AG09319 (cell line): ENCODE measurements at regions not wholly inside any gene's neighbourhood (a gene's known extent, or its start where the extent isn't known, plus 50 kb on each side); places are given as distances from the start of the nearest gene placed in this dataset.

Experiments
- DNase-seq: peaks from one replicate; pipeline ENCODE4 v3.0.0-alpha.2; 2010; ENCODE audit warnings: low read depth; ENCODE audit errors: extremely low read depth
- TF ChIP-seq, protein P1 (sequence below): IDR thresholded peaks from 2 replicates; pipeline ENCODE4 v1.5.1; 2011; ENCODE audit warnings: low read depth, mild to moderate bottlenecking, inconsistent platforms, low read length, moderate library complexity

DNA sequence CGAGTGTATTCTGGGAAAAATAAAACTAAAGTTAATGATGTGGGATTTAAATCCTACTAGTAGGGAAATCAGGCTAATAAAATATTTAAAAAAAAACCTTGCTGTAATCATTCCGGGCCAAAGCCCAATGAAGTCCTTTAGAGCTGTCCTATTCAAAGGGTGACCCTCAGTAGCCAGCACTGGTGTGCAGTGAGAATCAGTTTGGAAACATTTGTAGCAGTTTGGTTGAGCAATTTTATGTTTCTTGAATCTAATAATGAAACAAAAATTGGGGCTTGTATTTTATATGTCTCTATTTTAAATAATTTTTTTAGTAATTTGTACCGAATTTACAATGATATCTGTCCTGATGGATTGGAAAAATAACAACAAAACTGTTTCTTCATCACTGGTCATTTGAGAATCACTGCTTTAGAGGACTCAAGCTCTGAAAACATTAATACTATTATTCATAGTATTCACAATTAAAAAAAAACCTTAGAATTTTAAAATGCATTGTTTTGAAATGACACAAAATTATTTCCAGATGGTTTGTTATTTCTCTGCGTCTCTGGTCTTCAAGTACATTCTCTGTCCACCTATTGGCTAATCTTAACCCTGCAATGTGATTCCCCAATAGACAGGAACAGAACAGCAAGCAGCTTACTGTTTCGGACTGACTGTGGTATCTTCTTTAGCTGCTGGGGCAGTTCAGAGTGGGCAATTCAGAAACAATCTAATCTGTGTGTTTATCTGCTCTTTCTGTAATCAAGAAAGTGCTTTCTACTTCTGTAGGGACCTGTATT lies 71.2 kb downstream of the OTOL1 start:
- TF ChIP-seq, protein P1, sequence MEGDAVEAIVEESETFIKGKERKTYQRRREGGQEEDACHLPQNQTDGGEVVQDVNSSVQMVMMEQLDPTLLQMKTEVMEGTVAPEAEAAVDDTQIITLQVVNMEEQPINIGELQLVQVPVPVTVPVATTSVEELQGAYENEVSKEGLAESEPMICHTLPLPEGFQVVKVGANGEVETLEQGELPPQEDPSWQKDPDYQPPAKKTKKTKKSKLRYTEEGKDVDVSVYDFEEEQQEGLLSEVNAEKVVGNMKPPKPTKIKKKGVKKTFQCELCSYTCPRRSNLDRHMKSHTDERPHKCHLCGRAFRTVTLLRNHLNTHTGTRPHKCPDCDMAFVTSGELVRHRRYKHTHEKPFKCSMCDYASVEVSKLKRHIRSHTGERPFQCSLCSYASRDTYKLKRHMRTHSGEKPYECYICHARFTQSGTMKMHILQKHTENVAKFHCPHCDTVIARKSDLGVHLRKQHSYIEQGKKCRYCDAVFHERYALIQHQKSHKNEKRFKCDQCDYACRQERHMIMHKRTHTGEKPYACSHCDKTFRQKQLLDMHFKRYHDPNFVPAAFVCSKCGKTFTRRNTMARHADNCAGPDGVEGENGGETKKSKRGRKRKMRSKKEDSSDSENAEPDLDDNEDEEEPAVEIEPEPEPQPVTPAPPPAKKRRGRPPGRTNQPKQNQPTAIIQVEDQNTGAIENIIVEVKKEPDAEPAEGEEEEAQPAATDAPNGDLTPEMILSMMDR, result no peak; the same call in none of the 2 replicates
- peak; percentile 65 for DNase-seq

DNA sequence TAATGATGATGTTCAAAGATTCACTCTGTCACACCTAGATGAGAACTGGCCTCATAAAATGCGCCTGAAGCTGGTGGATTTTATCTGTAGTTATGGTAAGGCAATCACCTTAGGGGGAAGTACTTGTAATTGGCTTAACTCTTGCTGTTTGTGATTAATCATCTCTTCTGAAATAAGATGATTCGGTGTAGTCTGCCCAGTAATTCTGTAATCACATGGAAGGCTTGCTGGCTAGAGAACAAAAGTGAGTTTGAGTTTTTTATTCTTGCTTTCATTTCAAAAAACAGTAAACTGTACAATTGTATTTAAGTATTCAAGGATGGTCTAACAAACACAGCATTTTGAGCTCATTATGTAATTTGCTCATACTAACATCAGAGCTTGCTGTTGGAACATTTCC lies 72.1 kb downstream of the OTOL1 start:
- TF ChIP-seq, protein P1, result no peak
- DNase-seq, result no peak

DNA sequence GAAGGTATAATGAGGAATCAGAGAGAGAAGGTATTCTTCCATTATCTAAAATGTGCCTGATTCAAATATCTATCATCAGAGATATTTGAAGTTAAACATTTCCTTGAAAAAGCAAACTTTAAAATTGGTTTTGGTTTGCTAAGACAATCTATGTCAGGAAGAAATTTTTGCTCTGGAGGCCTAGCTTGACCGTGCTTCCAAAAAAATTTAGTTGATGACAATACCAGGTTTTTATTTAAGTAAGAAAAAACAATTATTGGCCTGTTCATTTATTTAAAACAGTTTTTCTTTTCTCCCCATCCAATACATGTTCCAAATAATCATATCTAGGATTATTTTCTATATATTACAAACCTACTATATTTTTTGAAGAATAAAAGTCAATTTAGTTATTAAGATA lies 75.3 kb downstream of the OTOL1 start:
- TF ChIP-seq, protein P1, result no peak
- DNase-seq, result no peak

DNA sequence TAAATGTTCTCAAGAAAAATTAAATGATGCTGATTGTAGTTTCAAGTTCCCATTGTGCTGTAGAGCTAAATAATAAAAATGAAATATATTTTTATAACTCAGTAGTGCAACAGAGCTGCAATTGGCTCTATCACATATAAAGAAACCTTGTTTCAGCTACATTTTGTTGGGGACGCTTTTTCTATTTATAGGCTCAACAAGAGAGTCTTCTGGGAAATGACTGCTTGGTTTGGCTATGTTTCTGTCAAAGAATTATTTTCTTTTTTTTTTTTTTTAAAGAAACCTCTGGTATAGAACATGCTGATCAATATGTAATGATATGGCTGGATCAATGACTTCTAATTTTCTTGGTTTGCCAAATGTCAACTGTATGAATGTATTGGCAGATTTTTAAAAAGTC lies 76.5 kb downstream of the OTOL1 start:
- no peak for DNase-seq

DNA sequence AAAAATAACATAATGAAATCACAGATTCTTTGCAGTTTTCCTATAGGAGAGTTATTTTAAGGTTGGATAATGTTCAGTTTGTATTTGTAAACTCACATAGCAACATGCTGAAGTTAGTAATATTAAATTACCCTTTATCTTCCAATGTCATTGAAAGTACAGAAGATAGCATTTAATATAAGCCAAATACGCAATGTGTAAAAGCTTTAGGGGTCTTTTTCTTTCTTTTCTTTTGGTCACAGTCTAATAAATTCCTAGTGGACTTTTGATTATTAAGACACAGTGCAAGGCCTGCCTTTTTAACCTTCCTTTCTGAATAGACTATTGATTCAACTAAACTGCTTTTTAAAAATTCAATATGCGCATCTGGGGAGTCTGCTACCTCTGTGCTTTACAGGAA lies 79.3 kb downstream of the OTOL1 start:
- TF ChIP-seq, protein P1, result no peak

More for the DNA sequence above, 76.5 kb downstream of the OTOL1 start:
- TF ChIP-seq, protein P1, result no peak

DNA sequence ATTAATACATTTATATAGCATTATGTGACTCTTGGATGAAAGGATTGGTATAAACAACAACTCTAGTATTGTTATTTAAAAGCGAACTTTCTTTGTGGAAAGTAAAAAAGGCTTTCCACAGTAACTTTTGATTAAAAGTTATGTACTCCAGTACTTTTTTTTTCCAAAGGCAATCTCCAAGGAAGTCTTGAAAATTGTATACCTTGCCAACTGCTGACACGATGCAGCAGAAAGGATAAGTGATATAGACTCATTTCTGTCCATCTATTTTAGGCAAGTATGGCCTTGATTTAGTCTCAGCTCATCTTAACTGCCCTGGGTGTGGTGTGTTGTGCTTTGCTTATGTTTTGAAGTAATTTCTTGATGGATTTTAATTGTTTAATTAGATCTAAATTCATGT lies 79.7 kb downstream of the OTOL1 start:
- DNase-seq, result no peak
- TF ChIP-seq, protein P1, result no peak

More for the DNA sequence above, 79.3 kb downstream of the OTOL1 start:
- DNase-seq, result no peak

DNA sequence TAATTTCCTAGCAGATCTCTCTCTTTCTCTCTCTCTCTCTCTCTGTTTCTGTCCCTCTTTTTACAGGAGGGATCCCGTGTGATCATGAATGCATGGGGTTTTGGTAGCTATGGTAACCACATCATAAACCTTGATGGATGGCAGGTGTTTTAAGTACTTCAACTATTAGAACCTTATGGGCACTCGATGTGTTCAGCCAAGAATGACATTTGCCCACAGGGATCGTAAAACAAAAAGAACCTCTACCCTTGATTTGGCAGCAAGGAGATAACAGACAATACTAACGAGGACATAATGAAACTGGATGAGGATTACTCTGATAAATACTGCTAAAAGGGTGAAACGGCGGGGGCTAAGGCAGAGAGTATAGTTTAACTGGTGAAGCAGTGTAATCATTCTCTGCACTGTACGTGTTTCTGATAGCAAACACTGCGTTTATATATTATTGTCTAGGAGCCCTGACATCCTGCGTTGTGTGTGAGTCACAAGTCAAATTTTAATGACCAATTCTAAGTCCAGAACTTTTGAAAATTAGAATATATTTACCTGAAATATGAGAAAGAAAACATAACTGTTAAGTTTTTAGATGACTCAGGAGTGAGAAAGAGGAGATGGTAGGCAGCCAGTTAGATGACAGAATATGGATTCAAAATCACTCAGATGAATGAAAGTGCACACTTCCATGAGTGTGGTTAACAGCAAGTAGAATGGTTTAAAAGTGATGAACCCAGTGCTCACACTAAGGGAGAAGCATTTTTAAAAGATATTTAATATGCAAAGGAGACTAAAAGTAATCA lies 80.3 kb downstream of the OTOL1 start:
- DNase-seq, result no peak
- TF ChIP-seq, protein P1, result no peak
